Stimulated activated CD4-positive, alpha-beta T cell treated with anti-CD3 and anti-CD28 coated beads, Interleukin-2, amount 100 ng/mL, for 48 hours (primary cell): ENCODE measurements at regions not wholly inside any gene's neighbourhood (a gene's known extent, or its start where the extent isn't known, plus 50 kb on each side); places are given as distances from the start of the nearest gene placed in this dataset.

Source experiments
- DNase-seq, 2 donors: peaks; one replicate each; pipeline ENCODE4 v3.0.0-alpha.2; 2020

- no peak for DNase-seq
These were observed 78.4 kb upstream of the MED9 start for GRCh38 chr17:17398188-17398942.

- DNase-seq: no peak
These were observed 77.6 kb upstream of the MED9 start for GRCh38 chr17:17398943-17399926.

- no peak for DNase-seq
These were observed 76.7 kb upstream of the MED9 start for GRCh38 chr17:17400070-17400469.

- no peak for DNase-seq
These were observed 76.1 kb upstream of the MED9 start for GRCh38 chr17:17400566-17401184.

- DNase-seq: no peak
These were observed 75.5 kb upstream of the MED9 start for GRCh38 chr17:17401271-17401781.

GRCh38 chr17:17402558-17402957, 74.2 kb upstream of the MED9 start:
- no peak for DNase-seq

GRCh38 chr17:17403065-17403464, 73.7 kb upstream of the MED9 start:
- DNase-seq: no peak

- peak; percentile 20 to 26 for DNase-seq
These were observed 72.8 kb upstream of the MED9 start for GRCh38 chr17:17403899-17404576.

- no peak for DNase-seq
These were observed 71.1 kb upstream of the MED9 start for GRCh38 chr17:17405673-17406072.

- DNase-seq: no peak
These were observed 70.6 kb upstream of the MED9 start for GRCh38 chr17:17406225-17406624.

GRCh38 chr17:17408236-17408794, 68.5 kb upstream of the MED9 start:
- DNase-seq: no peak

GRCh38 chr17:17410357-17410756, 66.4 kb upstream of the MED9 start:
- no peak for DNase-seq

- no peak for DNase-seq
These were observed 65.1 kb upstream of the MED9 start for GRCh38 chr17:17411692-17412091.

- DNase-seq: no peak
These were observed 64.5 kb upstream of the MED9 start for GRCh38 chr17:17412326-17412725.

GRCh38 chr17:17413215-17413792, 63.5 kb upstream of the MED9 start:
- DNase-seq: no peak

GRCh38 chr17:17413821-17414220, 63.0 kb upstream of the MED9 start:
- DNase-seq: no peak

GRCh38 chr17:17414341-17414805, 62.4 kb upstream of the MED9 start:
- no peak for DNase-seq

- no peak for DNase-seq
These were observed 61.8 kb upstream of the MED9 start for GRCh38 chr17:17415006-17415405.

- no peak for DNase-seq
These were observed 60.8 kb upstream of the MED9 start for GRCh38 chr17:17416007-17416399.

GRCh38 chr17:17416400-17417360, 60.1 kb upstream of the MED9 start:
- peak in 1 of 2 donors; percentile 14 for DNase-seq
